Thyroid gland (tissue), 4 donors: ENCODE measurements at regions not wholly inside any gene's neighbourhood (a gene's known extent, or its start where the extent isn't known, plus 50 kb on each side); places are given as distances from the start of the nearest gene placed in this dataset.

ENCODE experiments used
- CTCF ChIP-seq, 6 experiments: fragments of 200-600 bp in 3 of 6; fragments of 450-650 bp in 3 of 6; sonication (generic) in 3 of 6; IDR thresholded peaks; one replicate each; pipeline ENCODE4 v1.5.1; 2016 to 2019; ENCODE audit warnings: antibody characterized with exemption in 6 of 6, mild to moderate bottlenecking in 2 of 6, inconsistent platforms in 1 of 6, moderate library complexity in 1 of 6
- POLR2A ChIP-seq, 2 donors: fragments of 450-650 bp; IDR thresholded peaks; one replicate each; pipeline ENCODE4 v1.6.1; 2017; ENCODE audit warnings: antibody characterized with exemption in 2 of 2, mild to moderate bottlenecking in 2 of 2, moderate library complexity in 1 of 2

GRCh38 chr1:115536279-115536816 lies 105.4 kb upstream of the VANGL1 start:
- TF ChIP-seq CTCF (IDR thresholded peaks at IDR 0.05) = no peak
- TF ChIP-seq POLR2A (IDR thresholded peaks at IDR 0.05) = no peak
